Tibial nerve (tissue), 3 donors: ENCODE measurements at regions not wholly inside any gene's neighbourhood (a gene's known extent, or its start where the extent isn't known, plus 50 kb on each side); places are given as distances from the start of the nearest gene placed in this dataset.

ENCODE experiments used
- POLR2A ChIP-seq, 2 donors: fragments of 450-650 bp; IDR thresholded peaks; one replicate each; pipeline ENCODE4 v1.6.1; 2017; ENCODE audit warnings: antibody characterized with exemption in 2 of 2, mild to moderate bottlenecking in 2 of 2, moderate library complexity in 2 of 2
- TF ChIP-seq, protein P1 (sequence below), 5 experiments: fragments of 200-600 bp in 3 of 5; fragments of 450-650 bp in 2 of 5; sonication (generic) in 3 of 5; IDR thresholded peaks; one replicate each; pipeline ENCODE4 v1.5.1; 2016 to 2019; ENCODE audit warnings: antibody characterized with exemption in 5 of 5, mild to moderate bottlenecking in 3 of 5, moderate library complexity in 2 of 5

DNA sequence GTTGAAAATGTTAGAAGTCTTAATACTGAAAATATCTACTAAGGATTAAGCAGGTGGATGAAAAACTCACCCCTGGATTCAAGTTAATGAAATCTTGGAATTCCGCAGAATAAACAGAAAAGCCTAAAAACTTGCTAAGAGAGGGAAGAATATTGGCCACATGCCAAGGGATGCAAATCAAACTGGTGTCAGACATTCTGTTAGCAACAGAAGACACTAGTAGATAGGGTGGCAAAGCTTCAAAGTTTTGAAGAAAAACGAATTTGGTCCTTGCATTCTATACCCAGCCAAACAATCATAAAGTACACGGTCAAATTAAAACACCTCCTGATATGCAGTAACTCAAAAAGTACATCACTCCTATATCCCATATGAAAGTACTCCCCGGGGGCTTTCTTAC lies 77.1 kb upstream of the ADTRP start:
- TF ChIP-seq, protein P1, sequence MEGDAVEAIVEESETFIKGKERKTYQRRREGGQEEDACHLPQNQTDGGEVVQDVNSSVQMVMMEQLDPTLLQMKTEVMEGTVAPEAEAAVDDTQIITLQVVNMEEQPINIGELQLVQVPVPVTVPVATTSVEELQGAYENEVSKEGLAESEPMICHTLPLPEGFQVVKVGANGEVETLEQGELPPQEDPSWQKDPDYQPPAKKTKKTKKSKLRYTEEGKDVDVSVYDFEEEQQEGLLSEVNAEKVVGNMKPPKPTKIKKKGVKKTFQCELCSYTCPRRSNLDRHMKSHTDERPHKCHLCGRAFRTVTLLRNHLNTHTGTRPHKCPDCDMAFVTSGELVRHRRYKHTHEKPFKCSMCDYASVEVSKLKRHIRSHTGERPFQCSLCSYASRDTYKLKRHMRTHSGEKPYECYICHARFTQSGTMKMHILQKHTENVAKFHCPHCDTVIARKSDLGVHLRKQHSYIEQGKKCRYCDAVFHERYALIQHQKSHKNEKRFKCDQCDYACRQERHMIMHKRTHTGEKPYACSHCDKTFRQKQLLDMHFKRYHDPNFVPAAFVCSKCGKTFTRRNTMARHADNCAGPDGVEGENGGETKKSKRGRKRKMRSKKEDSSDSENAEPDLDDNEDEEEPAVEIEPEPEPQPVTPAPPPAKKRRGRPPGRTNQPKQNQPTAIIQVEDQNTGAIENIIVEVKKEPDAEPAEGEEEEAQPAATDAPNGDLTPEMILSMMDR (IDR thresholded peaks at IDR 0.05), result no peak
- no peak for TF ChIP-seq POLR2A (IDR thresholded peaks at IDR 0.05)
